ENCODE measurements at regions not wholly inside any gene's neighbourhood (a gene's known extent, or its start where the extent isn't known, plus 50 kb on each side); places are given as distances from the start of the nearest gene placed in this dataset.

DNA sequence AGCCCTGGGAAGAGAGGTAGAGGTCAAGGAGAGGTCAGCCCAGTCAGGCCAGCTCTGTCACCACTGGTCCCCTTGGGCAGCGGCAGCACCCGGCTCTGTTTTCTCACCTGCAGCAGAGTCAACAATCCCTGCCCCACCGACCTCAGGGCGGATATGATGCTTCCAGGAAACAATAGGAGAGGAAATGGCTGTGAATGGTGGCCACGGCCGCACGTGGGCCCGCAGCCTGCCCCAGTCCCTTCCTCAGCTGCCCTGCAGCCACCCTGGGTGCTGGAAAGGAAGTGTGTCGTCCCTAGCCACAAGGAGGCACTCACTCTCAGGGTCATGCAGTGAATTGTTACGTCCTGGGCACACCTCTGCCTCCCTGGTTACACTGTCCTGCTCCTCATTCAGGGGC is 92.5 kb upstream of the ENPP6 start:
- DNase-seq (ENCODE audit: low read depth, low spot score) = no peak

DNA sequence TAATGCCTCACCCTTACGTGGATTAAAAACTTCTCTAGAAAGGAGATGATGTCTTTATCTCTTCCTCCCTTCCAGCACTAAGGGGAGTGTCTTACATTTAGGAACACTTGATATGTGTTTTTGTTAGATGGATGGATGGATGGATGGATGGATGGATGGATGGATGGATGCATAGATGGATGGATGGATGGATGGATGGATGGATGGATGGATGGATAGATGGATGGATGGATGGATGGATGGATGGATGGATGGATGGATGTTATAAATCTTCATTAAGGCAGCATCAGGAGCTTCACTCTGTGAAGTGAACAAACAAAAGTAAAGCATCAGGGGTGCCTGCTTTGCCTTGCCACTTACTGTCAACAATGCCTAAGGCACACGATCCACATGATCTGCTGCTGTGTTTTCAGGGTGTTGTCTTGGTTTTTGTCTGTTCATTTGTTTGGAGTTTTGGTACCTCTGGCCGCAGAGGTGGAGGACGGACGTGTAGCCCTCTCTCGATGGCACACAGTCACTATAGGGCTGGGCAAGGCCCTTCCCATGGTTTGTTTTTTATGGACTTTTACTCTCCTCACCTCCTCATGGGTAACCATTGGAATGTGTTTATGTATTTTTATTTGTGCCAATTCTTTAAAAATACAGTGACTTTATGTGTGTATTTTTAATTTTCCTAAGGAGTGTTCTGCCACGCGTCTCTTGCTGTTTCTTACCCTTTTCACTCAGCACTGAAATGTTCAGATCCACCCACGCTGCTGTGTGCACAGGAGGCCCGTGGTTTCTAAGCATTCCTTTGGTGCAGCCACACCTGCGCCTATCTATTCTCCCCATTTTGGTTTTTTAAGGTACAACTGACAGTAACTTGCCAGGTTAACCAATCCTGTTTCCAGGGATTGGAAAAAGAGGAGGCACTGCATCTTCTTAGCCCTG is 91.8 kb upstream of the ENPP6 start:
- DNase-seq (ENCODE audit: low read depth, low spot score) = no peak

DNA sequence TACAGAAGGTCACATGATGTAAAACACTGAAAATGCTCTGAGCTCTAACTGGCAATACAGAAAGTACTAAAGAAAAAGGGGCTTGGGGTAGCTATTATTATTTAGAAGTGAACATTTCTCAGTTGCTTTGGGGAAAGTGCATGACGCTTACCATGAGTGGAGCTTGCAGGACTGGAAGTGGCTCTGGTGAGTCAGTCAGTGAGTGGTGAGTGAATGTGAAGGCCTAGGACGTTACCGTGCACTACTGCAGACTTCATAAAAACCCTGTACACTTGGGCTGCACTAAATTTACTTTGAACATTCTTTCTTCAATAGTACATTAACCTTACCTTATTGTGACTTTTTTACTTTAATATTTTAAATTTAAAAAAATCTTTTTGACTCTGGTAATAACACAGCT is 89.3 kb upstream of the ENPP6 start:
- DNase-seq (ENCODE audit: low read depth, low spot score) = no peak

DNA sequence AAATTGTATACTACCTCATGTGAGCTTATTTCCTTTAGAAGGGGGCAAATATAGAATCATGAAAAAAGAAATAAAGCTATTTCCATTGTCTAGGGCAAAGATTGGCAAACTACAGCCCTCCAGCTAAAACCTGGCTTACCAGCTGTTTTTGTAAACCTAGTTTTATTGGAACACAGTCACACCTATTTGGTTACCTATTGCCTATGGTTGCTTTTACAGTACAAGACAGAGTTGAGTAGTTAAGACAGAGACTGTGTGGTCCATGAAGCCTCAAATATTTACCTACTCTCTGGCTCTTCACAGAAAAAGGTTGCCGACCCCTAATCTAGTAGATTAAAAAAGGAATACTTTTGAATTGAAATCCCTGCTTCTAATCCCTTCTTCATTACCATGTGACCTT is 88.8 kb upstream of the ENPP6 start:
- no peak for DNase-seq (ENCODE audit: low read depth, low spot score)

DNA sequence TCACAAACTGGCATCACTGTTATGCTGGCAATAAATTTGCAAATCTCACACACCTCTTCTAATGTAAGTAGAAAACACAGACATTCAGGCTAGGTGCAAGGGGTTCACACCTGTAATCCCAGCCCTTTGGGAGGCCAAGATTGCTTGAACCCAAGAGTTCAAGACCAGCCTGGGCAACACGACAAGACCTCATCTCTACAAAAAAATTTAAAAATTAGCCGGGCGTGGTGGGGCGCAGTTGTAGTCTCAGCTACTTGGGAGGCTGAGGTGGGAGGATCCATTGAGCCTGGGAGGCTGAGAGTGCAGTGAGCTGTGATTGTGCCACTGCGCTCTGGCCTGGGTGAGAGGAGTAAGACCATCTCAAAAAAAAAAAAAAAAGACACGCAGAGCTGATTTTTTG is 83.1 kb upstream of the ENPP6 start:
- DNase-seq (ENCODE audit: low read depth, low spot score) = no peak

DNA sequence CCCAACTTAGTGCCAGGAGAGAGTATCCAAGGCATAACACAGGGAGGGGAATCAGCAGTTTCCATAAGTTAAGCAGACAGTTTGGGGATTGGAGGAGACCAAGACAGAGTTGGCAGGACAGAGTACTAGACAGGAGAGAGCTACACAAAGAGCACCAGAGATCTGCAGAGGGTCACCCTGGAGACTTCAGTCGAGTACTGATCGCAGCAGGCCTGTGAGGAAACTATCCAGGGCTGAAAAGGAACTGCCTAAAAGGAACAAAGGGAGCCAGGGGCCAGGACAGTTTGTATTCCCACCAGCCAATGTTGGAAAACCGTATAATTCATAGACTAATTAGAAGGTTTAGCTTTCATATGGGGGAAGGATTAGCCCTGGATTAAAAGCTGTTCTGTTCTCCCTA is 80.6 kb upstream of the ENPP6 start:
- no peak for DNase-seq (ENCODE audit: low read depth, low spot score)

DNA sequence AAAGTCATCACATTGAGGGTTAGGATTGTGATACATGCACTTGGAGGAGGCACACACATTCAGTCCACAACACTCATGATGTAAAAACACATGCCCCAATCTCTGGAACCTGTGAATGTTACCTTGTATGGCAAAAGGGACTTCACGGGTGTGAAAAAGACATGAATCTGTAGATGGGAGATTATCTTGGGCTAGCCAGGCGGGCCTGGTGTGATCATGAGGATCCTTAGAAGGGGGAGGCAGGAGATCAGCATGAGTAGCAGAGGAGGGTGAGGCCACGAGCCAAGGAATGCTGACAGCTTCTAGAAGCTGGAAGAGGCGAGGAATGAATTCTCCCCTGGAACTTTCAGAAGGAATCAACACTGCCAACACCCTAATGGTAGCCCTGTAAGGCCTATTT is 77.5 kb upstream of the ENPP6 start:
- DNase-seq (ENCODE audit: low read depth, low spot score) = no peak

DNA sequence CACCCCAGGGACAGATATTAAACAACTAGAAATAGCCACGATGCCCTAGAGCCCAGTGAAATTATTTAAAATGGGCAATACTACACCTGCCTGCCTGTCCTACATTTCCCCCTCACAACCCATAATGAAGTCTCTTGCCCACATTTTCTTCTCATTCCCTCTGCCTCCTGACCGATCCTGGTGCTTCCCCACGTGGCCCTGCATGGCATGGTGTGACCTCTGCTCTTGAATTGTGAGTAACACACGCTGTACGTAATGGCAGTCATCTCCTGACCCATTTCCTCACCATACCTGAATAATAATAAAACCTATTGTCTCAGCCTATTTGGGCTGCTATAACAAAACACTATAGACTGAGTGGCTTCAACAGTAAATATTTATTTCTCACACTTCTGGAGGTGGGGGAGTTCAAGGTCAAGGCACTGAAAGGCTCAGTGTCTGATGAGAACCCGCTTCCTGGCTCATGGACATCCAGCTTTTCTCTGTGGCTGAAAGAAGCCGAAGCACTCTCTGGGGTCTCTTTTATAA is 77.0 kb upstream of the ENPP6 start:
- no peak for DNase-seq (ENCODE audit: low read depth, low spot score)

DNA sequence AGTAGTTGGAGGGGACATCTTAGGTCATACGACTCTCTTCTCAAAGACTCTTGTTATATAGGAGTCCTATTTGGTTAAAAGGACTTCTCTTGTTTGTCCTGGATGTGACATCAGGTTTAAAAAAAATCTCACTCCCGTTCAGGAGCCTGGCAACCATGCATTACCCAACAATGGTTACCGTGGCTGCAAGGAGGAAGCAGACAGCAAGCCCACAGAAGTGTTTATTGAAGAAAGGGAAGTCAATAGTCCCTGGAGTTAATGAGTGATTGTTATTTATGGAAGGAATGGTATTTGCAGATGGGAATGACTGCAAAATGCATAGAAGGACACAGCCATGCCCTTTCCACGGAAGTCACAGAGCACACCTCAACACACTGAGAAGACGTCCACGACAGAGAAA is 75.9 kb upstream of the ENPP6 start:
- DNase-seq (ENCODE audit: low read depth, low spot score) = peak; percentile 36

DNA sequence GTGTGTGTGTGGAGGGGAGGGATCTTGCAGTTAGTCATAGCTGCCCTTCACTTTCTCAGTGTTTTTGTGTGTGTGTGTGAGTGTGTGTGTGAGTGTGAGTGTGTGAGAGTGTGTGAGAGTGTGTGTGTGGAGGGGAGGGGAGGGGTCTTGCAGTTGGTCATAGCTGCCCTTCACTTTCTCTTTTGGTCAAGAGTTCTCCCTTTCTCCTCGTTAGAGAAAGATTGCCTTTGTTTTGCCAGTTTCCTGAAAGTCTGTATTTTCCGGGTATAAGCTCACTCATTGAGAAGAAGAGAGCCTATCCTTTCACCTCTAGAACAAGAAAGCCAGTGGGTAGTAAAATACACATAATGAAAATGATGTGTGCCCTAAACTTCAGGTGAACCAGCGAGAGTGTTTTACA is 75.2 kb upstream of the ENPP6 start:
- DNase-seq (ENCODE audit: low read depth, low spot score) = no peak

DNA sequence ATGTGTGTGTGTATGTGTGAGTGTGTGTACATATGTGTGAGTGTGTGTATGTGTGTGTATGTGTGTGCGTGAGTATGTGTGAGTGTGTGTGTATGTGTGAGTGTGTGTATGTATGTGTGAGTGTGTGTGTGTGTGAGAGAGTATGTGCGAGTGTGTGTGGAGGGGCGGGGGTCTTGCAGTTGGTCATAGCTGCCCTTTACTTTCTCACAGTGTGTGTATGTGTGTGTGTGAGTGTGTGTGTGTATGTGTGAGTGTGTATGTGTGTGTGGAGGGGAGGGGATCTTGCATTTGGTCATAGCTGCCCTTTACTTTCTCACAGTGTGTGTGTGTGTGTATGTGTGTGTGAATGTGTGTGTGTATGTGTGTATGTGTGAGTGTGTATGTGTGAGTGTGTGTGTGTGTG is 74.8 kb upstream of the ENPP6 start:
- no peak for DNase-seq (ENCODE audit: low read depth, low spot score)

DNA sequence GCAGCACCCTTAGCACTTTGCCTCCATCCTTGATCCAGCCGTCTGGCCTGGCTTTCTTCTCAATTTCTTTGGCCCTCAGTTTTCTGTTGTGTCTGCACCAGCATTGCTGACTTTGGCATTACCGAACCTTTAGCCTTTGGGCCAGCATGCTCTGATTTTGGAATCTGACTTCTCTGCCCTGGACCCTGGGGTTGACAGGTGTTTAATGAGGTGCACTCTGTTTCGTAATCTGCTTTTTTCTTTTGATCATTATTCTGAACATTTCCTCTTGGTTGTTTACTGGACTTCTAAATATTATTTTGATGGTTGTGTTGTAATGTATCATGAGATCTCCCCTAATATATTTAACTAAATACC is 71.5 kb upstream of the ENPP6 start:
- DNase-seq (ENCODE audit: low read depth, low spot score) = no peak

DNA sequence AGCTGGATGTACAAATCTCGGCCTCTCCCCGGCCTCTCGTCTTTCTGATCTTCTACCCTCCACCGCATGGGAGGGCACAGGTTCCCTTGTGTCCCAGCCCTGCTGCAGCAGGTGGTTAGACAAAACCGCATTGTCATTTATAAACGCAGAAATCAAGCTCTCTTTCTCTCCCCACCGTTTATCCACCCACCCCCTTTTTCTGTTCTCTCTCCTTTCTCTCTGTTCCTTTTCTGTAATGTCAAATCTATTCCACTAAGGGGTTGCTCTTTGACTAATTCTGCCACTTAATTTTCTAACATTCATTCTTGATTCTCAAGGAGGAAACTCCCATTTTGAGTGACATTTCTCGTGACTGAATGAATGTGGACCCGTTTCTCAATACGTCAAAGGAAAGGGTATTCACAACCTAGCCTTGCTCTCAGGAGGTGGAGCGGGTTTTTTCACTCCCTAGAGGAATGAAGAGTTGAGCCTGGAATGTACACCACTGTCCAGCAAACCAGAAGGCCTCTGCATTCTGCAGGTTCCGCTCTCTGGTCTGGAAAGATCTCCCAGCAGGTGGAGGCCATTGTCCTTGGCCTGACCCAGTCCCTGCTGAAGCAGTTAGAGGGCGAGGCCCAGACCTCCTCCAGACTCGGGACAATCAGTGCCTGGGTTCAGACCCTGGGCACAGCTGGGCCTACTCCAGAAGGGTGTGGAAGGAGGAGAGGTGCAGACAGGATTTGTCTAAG is 70.9 kb upstream of the ENPP6 start:
- no peak for DNase-seq (ENCODE audit: low read depth, low spot score)

DNA sequence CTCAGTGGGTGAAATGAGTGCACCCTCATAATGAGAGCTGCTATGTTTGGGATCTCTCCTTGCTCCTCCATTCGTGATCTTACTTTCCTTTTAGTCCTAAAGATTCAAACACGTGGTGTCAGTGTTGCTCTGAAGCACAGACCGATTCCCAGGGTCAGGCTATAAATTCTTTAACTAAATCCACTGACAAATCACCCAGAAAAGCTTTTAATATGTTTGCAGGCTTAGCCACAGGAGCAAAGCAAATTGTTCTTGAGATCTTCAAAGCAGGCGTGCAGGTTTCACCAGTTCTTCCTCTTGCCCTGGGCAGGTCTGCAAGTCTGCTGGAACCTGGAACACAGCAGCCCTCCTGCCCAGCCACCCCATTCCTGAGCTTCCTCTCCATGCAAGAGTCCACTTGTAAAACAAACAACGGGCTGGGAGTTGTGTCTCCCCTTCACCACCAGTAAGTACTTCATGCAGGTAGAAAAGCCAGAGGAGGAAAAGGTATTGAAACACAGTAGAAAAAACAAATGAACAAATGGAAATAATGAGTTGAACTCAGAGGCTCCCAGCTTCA is 70.1 kb upstream of the ENPP6 start:
- no peak for DNase-seq (ENCODE audit: low read depth, low spot score)

DNA sequence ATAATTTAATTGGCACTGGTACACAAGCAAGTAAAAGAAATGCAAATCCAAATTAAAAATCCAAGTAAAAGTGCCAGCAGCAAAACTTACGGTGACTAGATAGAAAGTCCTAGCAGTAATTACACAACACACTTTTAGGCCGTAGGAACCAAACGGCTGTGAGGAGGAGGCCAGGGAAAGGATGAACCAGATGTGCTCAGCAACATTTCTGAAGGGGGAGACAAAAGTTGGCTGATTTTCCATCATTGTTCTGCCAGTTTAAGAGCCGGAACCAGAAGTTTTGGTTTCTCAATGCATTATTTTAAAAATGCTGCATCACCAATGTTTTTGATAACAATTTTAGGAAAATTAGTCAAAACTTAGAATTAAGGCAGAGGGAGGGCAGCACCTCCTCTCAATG is 68.7 kb upstream of the ENPP6 start:
- no peak for DNase-seq (ENCODE audit: low read depth, low spot score)

DNA sequence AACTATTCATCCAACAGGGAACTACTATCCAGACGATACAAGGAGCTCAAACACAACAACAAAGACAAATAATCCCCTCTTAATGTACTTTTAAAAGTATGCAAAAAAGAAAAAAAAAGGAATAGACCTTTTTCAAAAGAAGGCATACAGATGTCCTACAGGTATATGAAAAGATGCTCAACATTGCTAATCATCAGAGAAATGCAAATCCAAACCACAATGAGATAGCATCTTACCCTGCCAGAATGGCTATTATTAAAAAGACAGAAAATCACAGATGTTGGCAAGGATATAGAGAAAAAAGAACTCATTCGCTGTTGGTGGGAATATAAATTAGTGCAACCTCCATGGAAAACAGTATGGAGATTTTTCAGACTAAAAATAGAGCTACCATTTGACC is 67.1 kb upstream of the ENPP6 start:
- DNase-seq (ENCODE audit: low read depth, low spot score) = no peak

DNA sequence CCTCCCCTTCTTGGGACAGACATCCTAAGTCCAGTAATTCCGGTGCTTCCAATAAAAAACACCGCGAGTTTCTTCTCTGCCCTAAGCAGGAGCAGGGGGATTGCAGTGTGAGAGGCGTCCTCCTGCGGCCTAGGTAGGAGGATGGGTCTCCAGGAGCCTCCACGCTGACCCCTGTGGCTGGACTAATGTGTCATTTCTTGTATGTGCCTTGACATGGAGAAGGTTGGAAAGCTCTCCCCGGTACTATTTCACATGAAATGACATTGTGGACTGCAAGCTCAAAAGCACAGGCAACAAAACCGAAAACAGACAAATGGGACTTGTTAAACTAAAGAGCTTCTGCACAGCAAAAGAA is 66.6 kb upstream of the ENPP6 start:
- no peak for DNase-seq (ENCODE audit: low read depth, low spot score)

DNA sequence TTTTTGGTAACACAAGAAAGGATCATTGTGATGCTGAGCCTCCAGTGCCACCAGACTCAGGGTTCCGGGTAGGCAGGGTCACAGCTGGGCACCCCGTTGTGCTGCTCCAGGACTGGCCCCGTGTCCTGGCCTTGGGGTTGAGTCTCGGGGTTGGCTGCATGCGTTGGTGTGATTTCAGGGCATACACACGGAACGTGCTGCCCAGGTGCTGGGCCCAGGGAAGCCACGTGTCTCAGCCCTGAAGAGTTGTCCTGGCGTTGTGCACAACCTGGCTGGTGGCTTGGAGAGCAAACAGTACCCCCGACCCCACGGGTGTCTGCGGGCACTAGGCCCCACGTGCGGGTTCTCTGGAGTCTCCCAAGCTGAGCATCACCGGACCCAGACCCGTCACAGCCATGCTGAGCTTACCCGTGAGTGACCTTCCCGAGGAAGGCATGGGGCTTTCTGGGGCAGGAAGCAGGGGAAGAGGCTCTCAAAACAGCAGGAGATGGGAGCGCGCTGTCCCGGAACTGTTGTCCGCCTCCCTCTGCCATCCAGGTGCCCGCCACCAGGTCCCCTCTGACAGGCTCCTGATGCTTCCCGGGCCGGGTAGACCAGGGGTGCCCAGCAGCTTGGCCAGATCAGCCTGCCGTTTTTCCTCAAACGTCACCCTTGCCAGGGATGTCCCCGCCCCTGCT is 66.1 kb upstream of the ENPP6 start:
- no peak for DNase-seq (ENCODE audit: low read depth, low spot score)

DNA sequence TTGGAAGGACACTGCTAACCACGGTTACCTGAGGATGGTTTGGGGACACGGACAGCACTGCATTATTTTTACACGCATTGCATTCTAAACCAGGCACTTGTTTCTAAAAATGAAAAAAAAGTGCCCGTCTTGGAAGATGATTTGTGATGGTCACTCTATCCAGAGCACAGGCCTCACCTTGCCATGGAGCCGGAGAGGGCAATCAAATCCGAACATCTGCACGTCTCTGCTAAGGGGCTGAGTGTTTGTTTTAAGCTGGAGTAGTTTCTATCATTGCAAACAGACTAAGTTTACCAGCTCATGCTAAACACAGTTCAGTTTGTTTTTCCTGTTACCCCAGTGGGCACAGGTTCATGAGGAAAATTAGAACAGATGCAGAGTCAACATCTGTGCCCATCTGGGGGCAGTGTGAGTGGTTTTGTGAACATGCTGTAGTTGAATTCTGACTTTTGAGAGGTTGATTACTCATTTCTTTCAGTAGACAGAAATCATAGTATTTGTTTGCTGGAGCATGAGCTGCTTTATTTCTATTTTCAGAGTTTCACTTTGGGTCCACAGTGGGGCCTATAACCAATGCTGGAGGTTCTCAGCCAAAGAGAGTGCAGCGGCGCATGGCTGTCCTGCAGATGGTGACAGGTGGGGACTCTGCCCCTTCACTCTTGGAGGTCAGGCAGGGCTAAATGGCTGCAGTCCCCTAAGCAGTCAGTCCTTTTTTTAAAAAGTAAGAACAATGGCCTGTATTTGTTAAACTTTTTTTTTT is 65.4 kb upstream of the ENPP6 start:
- no peak for DNase-seq (ENCODE audit: low read depth, low spot score)

DNA sequence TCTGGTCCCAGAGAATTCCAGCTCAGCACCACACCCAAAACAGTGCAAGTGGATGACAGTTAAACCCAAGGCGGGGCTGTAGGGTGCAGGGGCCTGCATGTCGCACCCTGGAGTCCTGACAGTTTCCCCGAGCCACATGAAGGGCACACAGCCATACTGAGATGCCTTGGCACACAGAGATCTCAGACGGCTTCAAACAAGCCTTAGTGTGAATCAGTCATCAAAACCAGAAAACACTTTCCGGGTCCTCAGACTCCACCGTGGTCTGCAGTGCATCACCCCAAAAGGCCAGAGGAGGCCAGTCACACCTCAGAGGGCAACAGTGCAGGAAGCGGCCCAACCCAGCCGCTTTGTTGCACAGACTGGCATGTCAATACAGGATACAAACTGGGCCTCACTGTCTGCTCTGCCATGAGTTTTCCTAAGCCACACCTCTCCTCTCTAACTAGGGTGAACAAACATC is 64.6 kb upstream of the ENPP6 start:
- no peak for DNase-seq (ENCODE audit: low read depth, low spot score)

Measured in pulmonary artery endothelial cell (primary cell).